Caki2 (cell line): ENCODE measurements at regions not wholly inside any gene's neighbourhood (a gene's known extent, or its start where the extent isn't known, plus 50 kb on each side); places are given as distances from the start of the nearest gene placed in this dataset.

Experiments used
- DNase-seq: peaks from one replicate; pipeline ENCODE4 v3.0.0-alpha.2; 2015; ENCODE audit warnings: low read depth
- in situ Hi-C: cut with HindIII; loops from 2 replicates; pipeline ENCODE4 v1.10.0; 2016; ENCODE audit warnings: low sequenced_read_pairs, low pct_unique_long_range_greater_than_20kb, mixed read lengths

- no peak for DNase-seq
- in situ Hi-C loops = no loop called here
Observed at GRCh38 chr2:104179644-104180043, 674.3 kb upstream of the POU3F3 start.

GRCh38 chr2:104200533-104201168 lies 653.3 kb upstream of the POU3F3 start:
- no peak for DNase-seq
- in situ Hi-C loops = no loop called here

- no peak for DNase-seq
- in situ Hi-C loops = no loop called here
Observed at GRCh38 chr2:104213758-104214157, 640.2 kb upstream of the POU3F3 start.

GRCh38 chr2:104215269-104216161 lies 638.4 kb upstream of the POU3F3 start:
- DNase-seq = no peak
- in situ Hi-C loops = no loop called here

GRCh38 chr2:104233591-104233990 lies 620.3 kb upstream of the POU3F3 start:
- in situ Hi-C loops = no loop called here
- DNase-seq = no peak

GRCh38 chr2:104236491-104236890 lies 617.4 kb upstream of the POU3F3 start:
- in situ Hi-C loops = no loop called here
- DNase-seq = no peak

- in situ Hi-C loops = no loop called here
Observed at GRCh38 chr2:104240984-104241383, 612.9 kb upstream of the POU3F3 start.

GRCh38 chr2:104249629-104250028 lies 604.3 kb upstream of the POU3F3 start:
- no peak for DNase-seq
- in situ Hi-C loops = no loop called here

More at GRCh38 chr2:104240984-104241383, 612.9 kb upstream of the POU3F3 start:
- DNase-seq = no peak

GRCh38 chr2:104250635-104251034 lies 603.3 kb upstream of the POU3F3 start:
- peak; percentile 41 for DNase-seq
- in situ Hi-C loops = no loop called here

- in situ Hi-C loops = no loop called here
- DNase-seq = no peak
Observed at GRCh38 chr2:104254017-104254416, 599.9 kb upstream of the POU3F3 start.

GRCh38 chr2:104262714-104263113 lies 591.2 kb upstream of the POU3F3 start:
- in situ Hi-C loops = no loop called here
- DNase-seq = no peak

- no peak for DNase-seq
- in situ Hi-C loops = no loop called here
Observed at GRCh38 chr2:104279646-104280045, 574.3 kb upstream of the POU3F3 start.

GRCh38 chr2:104280216-104280615 lies 573.7 kb upstream of the POU3F3 start:
- no peak for DNase-seq
- in situ Hi-C loops = no loop called here

GRCh38 chr2:104286841-104287240 lies 567.1 kb upstream of the POU3F3 start:
- DNase-seq = no peak
- in situ Hi-C loops = no loop called here

- in situ Hi-C loops = no loop called here
Observed at GRCh38 chr2:104289651-104290565, 564.0 kb upstream of the POU3F3 start.

GRCh38 chr2:104290566-104290891 lies 563.4 kb upstream of the POU3F3 start:
- no peak for DNase-seq
- in situ Hi-C loops = no loop called here

More at GRCh38 chr2:104289651-104290565, 564.0 kb upstream of the POU3F3 start:
- DNase-seq = peak; percentile 89

- no peak for DNase-seq
- in situ Hi-C loops = no loop called here
Observed at GRCh38 chr2:104312684-104313083, 541.2 kb upstream of the POU3F3 start.

GRCh38 chr2:104318001-104318665 lies 535.8 kb upstream of the POU3F3 start:
- no peak for DNase-seq
- in situ Hi-C loops = no loop called here
